ENCODE measurements at regions not wholly inside any gene's neighbourhood (a gene's known extent, or its start where the extent isn't known, plus 50 kb on each side); places are given as distances from the start of the nearest gene placed in this dataset.

- no peaks in the 10 kb centered on the region for H3K79me2 ChIP-seq (replicated peaks; ENCODE audit: insufficient read depth)
- H3K4me2 ChIP-seq: no peak overlapping the region
- H3K27ac Mint-ChIP-seq: no peak overlapping the region
- peaks cover 4% of the 10 kb centered on the region; the same call in 2 of the 3 replicates for H3K36me3 Mint-ChIP-seq (ENCODE audit: low read depth)
- H3F3A ChIP-seq (replicated peaks; ENCODE audit: low read depth): no peaks in the 10 kb centered on the region
- H3K4me1 Mint-ChIP-seq: no peaks in the 10 kb centered on the region
- TF ChIP-seq CREB1 (CRISPR knock-in tag; IDR thresholded peaks at IDR 0.05; ENCODE audit: low read depth): no peak
- no peak for TF ChIP-seq ZNF462 (CRISPR knock-in tag; IDR thresholded peaks at IDR 0.05)
- no peak for TF ChIP-seq ETS1 (IDR thresholded peaks at IDR 0.05)
- TF ChIP-seq ZNF331 (CRISPR knock-in tag; IDR thresholded peaks at IDR 0.05; ENCODE audit: low read depth): no peak
- TF ChIP-seq ZNF114 (CRISPR knock-in tag; IDR thresholded peaks at IDR 0.05): no peak
- no peak for TF ChIP-seq EZH2 (IDR thresholded peaks at IDR 0.05; ENCODE audit: low read depth, unreplicated experiment)
- TF ChIP-seq EZH2phosphoT487 (IDR thresholded peaks at IDR 0.05; ENCODE audit: unreplicated experiment): no peak
- TF ChIP-seq POLR2AphosphoS5 (IDR thresholded peaks at IDR 0.05; ENCODE audit: low read depth): no peak
- no peak for TF ChIP-seq NANOG (IDR thresholded peaks at IDR 0.05; ENCODE audit: borderline replicate concordance)
- TF ChIP-seq CTCF (conservative IDR thresholded peaks at IDR 0.05; ENCODE audit: low read depth in 2 of 2): no peak
- no peak for TF ChIP-seq STAT1 (IDR thresholded peaks at IDR 0.05; ENCODE audit: unreplicated experiment)
- TF ChIP-seq JUNB (IDR thresholded peaks at IDR 0.05; ENCODE audit: unreplicated experiment): no peak
- no peak for TF ChIP-seq REST (IDR thresholded peaks at IDR 0.05; ENCODE audit: unreplicated experiment)
- H3K4me1 ChIP-seq (ENCODE audit: insufficient read depth): no peaks in the 10 kb centered on the region
- ATAC-seq: no peak
- no peak overlapping the region for H3K27ac ChIP-seq (ENCODE audit: low read depth)
- no peaks in the 10 kb centered on the region for H4K20me1 ChIP-seq (replicated peaks; ENCODE audit: insufficient read depth)
- H3K36me3 ChIP-seq (ENCODE audit: insufficient read depth): no peaks in the 10 kb centered on the region
- no peak for DNase-seq (ENCODE audit: low spot score)
- no peak overlapping the region for H3K4me3 ChIP-seq
- H3K9me3 Mint-ChIP-seq: peaks cover 3% of the 10 kb centered on the region; the same call in 2 of the 3 replicates
- H2AFZ ChIP-seq: no peak overlapping the region
- no peak overlapping the region for H3K4me3 Mint-ChIP-seq
- H3K27me3 Mint-ChIP-seq (ENCODE audit: insufficient read depth, low read depth, poor library complexity): peaks cover 5% of the 10 kb centered on the region
- H3K27me3 ChIP-seq (ENCODE audit: insufficient read depth): no peaks in the 10 kb centered on the region
- peaks cover 13% of the 10 kb centered on the region for H3K9me2 ChIP-seq (ENCODE audit: insufficient read depth)
Measured at GRCh38 chr14:66105815-66106214, 380.4 kb upstream of the CCDC196 start.
